Nephron (organoid): ENCODE measurements at regions not wholly inside any gene's neighbourhood (a gene's known extent, or its start where the extent isn't known, plus 50 kb on each side); places are given as distances from the start of the nearest gene placed in this dataset.

ENCODE experiments used
- H3K27ac Mint-ChIP-seq, 3 experiments: 2 replicates each; pipeline ENCODE4 v1.8.0; 2020; ENCODE audit warnings: mixed read lengths in 3 of 3, mild to moderate bottlenecking in 2 of 3, moderate library complexity in 1 of 3
- H3K27me3 Mint-ChIP-seq: 2 replicates; pipeline ENCODE4 v1.8.0; 2021; ENCODE audit warnings: low read depth, mild to moderate bottlenecking, moderate library complexity, mixed read lengths
- H3K36me3 Mint-ChIP-seq: 2 replicates; pipeline ENCODE4 v1.8.0; 2020; ENCODE audit warnings: low read depth, mixed read lengths
- H3K4me1 Mint-ChIP-seq: 2 replicates; pipeline ENCODE4 v1.8.0; 2020; ENCODE audit warnings: mixed read lengths
- H3K4me3 Mint-ChIP-seq, 3 experiments: 2 replicates each; pipeline ENCODE4 v1.8.0; 2020; ENCODE audit warnings: mild to moderate bottlenecking in 3 of 3, mixed read lengths in 3 of 3, moderate library complexity in 2 of 3
- H3K9me3 Mint-ChIP-seq: 2 replicates; pipeline ENCODE4 v1.8.0; 2020; ENCODE audit warnings: mixed read lengths
- CTCF ChIP-seq, 3 experiments: fragments of 200-600 bp; sonication (generic); IDR thresholded peaks; one replicate each; pipeline ENCODE4 v1.5.0; 2021; ENCODE audit warnings: antibody characterized with exemption in 3 of 3; ENCODE audit not compliant: unreplicated experiment in 3 of 3

- H3K4me1 Mint-ChIP-seq: no peaks in the 10 kb centered on the region
- H3K27ac Mint-ChIP-seq: no peak overlapping the region
- H3K36me3 Mint-ChIP-seq: no peaks in the 10 kb centered on the region
- H3K9me3 Mint-ChIP-seq: no peaks in the 10 kb centered on the region
- H3K27me3 Mint-ChIP-seq: peaks cover 10% of the 10 kb centered on the region
- TF ChIP-seq CTCF (IDR thresholded peaks at IDR 0.05; ENCODE audit: unreplicated experiment in 3 of 3): no peak
- no peak overlapping the region for H3K4me3 Mint-ChIP-seq
Observed at GRCh38 chr16:49078104-49078503, 203.5 kb downstream of the CBLN1 start.

GRCh38 chr16:49075709-49076108 lies 205.9 kb downstream of the CBLN1 start:
- no peaks in the 10 kb centered on the region for H3K36me3 Mint-ChIP-seq
- no peak for TF ChIP-seq CTCF (IDR thresholded peaks at IDR 0.05; ENCODE audit: unreplicated experiment in 3 of 3)
- no peak overlapping the region for H3K27ac Mint-ChIP-seq
- no peak overlapping the region for H3K4me3 Mint-ChIP-seq
- no peaks in the 10 kb centered on the region for H3K4me1 Mint-ChIP-seq
- peaks cover 7% of the 10 kb centered on the region for H3K27me3 Mint-ChIP-seq
- no peaks in the 10 kb centered on the region for H3K9me3 Mint-ChIP-seq

GRCh38 chr16:49068224-49068623 lies 213.4 kb downstream of the CBLN1 start:
- Mint-ChIP-seq H3K27ac (no peak overlapping the region), H3K4me1 (no peaks in the 10 kb centered on the region), H3K4me3 (no peak overlapping the region), H3K27me3 (peaks cover 20% of the 10 kb centered on the region), H3K36me3 (no peaks in the 10 kb centered on the region), H3K9me3 (no peaks in the 10 kb centered on the region)
- TF ChIP-seq CTCF (IDR thresholded peaks at IDR 0.05; ENCODE audit: unreplicated experiment in 3 of 3): no peak

GRCh38 chr16:49067776-49068175 lies 213.9 kb downstream of the CBLN1 start:
- H3K4me3 Mint-ChIP-seq: no peak overlapping the region
- H3K4me1 Mint-ChIP-seq: no peaks in the 10 kb centered on the region
- no peak for TF ChIP-seq CTCF (IDR thresholded peaks at IDR 0.05; ENCODE audit: unreplicated experiment in 3 of 3)
- H3K9me3 Mint-ChIP-seq: no peaks in the 10 kb centered on the region
- H3K27ac Mint-ChIP-seq: no peak overlapping the region
- H3K27me3 Mint-ChIP-seq: peaks cover 20% of the 10 kb centered on the region
- H3K36me3 Mint-ChIP-seq: no peaks in the 10 kb centered on the region

- peaks cover 6% of the 10 kb centered on the region for H3K4me1 Mint-ChIP-seq
- H3K9me3 Mint-ChIP-seq: no peaks in the 10 kb centered on the region
- no peak overlapping the region for H3K4me3 Mint-ChIP-seq
- H3K36me3 Mint-ChIP-seq: no peaks in the 10 kb centered on the region
- no peak overlapping the region for H3K27ac Mint-ChIP-seq
- peaks cover 39% of the 10 kb centered on the region for H3K27me3 Mint-ChIP-seq
- TF ChIP-seq CTCF (IDR thresholded peaks at IDR 0.05; ENCODE audit: unreplicated experiment in 3 of 3): no peak
Observed at GRCh38 chr16:49061137-49061714, 220.4 kb downstream of the CBLN1 start.

GRCh38 chr16:49060728-49061127 lies 220.9 kb downstream of the CBLN1 start:
- no peak overlapping the region for H3K4me3 Mint-ChIP-seq

More at GRCh38 chr16:49060728-49061127, 220.9 kb downstream of the CBLN1 start:
- no peaks in the 10 kb centered on the region for H3K9me3 Mint-ChIP-seq
- peaks cover 6% of the 10 kb centered on the region for H3K4me1 Mint-ChIP-seq
- H3K27me3 Mint-ChIP-seq: peaks cover 41% of the 10 kb centered on the region
- TF ChIP-seq CTCF (IDR thresholded peaks at IDR 0.05; ENCODE audit: unreplicated experiment in 3 of 3): no peak
- no peaks in the 10 kb centered on the region for H3K36me3 Mint-ChIP-seq
- peak overlapping the region in 1 of 3 experiments; percentile 4 for H3K27ac Mint-ChIP-seq
